Fibroblast of gingiva (primary cell): ENCODE measurements at regions not wholly inside any gene's neighbourhood (a gene's known extent, or its start where the extent isn't known, plus 50 kb on each side); places are given as distances from the start of the nearest gene placed in this dataset.

Experiments
- DNase-seq: peaks from one replicate; pipeline ENCODE4 v3.0.0-alpha.2; 2011; ENCODE audit warnings: low read depth

- DNase-seq: peak; percentile 44
Observed at GRCh38 chr6:30396833-30397479, 52.0 kb downstream of the RPP21 start.

- DNase-seq: no peak
Observed at GRCh38 chr6:30397697-30398096, 52.7 kb downstream of the RPP21 start.

DNA sequence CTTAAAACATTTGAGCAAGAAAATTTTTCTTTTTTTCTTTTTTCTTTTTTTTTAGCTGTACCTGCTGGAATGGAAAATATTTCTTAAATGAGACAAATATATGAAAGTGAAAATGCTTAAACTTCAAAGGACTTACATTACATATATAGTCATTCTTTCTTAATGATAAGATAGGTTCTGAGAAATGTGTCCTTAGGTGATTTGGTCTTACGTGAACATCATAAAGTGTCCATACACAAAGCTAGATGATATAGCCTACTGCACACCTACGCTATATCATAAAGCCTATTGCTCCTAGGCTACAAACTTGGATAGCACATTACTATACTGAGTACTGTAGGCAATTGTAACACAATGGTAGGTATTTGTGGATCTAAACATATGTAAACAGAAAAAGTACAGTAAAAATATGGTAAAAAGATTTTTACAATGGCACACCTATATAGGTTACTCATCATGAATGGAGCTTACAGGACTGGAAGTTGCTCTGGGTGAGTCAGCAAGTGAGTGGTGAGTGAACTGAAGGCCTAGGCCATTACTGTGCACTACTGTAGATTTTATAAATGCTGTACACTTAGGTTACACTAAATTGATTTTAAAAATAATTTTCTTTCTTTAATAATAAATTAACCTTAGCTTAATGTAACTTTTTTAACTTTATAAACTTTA lies 54.6 kb downstream of the RPP21 start:
- no peak for DNase-seq

DNA sequence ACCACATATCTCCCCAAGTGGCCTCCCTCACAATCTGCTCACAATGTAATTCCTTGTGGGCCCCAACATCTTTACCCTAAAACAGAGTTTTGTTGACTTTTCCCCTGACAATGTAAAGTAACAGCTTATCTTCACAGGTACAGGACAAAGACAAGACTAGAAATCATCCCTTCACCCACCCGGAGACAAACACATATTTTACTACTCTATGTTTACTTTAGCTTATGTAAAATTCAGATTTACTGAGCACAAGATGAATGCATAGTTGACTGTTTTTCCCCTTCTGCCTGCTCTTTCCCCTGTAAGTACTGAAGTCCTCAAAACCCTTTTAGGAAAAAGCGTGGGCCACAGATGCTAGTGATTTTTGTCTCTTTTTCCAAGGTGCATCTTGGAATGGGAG lies 61.0 kb downstream of the RPP21 start:
- no peak for DNase-seq

DNA sequence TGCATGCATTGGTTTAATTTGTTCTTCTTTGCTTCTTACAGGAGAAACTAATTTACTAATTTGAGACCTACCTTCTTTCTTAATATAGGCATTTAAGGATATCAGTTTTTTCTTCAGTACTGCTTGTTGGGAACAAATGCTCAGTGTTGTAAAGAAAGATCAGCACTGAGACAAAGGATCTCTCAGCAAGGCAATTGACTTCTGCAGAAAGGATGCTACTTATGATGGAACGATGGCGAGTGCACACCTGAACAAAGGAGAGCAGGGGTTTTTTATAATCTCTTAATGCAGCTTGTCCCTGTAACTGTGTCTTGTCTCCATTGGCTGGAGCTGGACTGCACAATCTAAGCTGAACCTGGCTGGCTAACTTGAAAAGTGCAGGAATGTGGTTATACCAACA lies 64.2 kb downstream of the RPP21 start:
- no peak for DNase-seq

DNA sequence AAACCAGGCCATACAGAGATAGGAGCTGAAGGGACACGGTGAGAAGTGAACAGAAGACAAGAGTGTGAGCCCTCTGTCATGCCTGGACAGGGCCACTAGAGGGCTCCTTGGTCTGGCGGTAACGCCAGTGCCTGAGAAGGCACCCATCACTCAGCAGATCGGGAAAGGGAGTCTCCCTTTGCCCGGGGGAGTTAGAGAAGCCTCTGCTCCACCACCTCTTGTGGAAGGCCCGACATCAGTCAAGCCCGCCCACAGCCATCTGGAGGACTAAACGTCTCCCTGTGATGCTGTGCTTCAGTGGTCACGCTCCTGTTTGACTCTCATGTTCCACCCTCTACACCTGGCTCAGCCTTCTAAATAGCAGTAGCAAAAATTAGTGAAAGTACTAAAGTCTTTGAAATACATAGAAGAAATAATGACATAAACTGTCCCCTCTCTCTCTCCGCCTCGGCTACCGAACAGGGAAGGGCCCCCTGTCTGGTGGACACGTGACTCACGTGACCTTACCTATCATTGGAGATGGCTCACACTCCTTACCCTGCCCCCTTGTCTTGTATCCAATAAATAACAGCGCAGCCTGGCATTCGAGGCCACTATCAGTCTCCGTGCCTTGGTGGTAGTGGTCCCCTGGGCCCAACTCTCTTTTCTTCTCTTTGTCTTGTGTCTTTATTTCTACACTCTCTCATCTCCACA lies 66.7 kb downstream of the RPP21 start:
- peak; percentile 23 for DNase-seq

DNA sequence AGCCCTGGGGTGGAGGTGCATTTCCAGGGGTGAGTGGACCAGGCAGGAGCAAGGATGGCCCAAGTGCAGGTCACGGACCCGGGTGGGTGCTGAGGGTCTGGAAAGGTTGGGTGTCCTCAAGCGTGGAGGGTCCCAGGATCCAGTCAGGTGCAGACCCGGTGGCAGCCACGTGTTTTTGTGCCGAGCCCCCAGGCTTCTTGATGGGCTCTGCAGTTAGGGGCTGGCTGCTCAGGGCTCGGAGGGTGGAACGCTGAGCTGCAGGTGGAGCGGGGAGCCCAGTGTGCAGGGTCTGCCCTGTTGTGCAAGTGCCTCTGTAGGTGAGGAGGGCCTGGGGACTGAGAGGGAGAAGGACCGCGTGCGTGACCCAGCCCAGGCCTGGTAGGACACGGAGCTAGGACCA lies 70.9 kb upstream of the HLA-E start:
- DNase-seq: no peak

GRCh38 chr6:30424549-30424948 lies 64.8 kb upstream of the HLA-E start:
- no peak for DNase-seq
